Skeletal muscle cell (primary cell): ENCODE measurements at regions not wholly inside any gene's neighbourhood (a gene's known extent, or its start where the extent isn't known, plus 50 kb on each side); places are given as distances from the start of the nearest gene placed in this dataset.

Experiments used
- DNase-seq: peaks from one replicate; pipeline ENCODE4 v3.0.0-alpha.2; 2010; ENCODE audit warnings: low read depth
- H3K4me3 ChIP-seq: 2 replicates; pipeline ENCODE4 v1.5.1; 2011; ENCODE audit warnings: low read depth, mild to moderate bottlenecking, control low read depth, low read length, moderate library complexity

DNA sequence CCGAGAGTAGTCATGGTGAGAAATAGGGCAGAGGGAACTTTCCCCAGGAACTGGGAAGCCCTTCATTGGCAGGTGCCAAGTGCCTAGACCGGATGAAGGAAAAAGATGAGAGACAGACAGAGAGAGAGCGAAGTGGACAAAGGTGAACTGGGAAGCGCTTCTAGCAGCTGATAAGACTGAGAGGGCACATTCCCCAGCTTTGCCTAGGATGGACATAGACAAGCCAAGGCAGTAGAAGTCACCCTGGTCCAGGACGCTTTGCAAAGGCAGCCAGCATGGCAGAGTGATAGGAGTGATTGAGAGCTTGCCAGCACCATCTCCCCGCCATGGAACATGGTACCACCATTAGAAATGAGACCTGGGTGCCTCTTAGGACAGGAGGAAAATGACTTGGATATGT lies 372.8 kb upstream of the MGMT start:
- H3K4me3 ChIP-seq, result no peak overlapping the region
- no peak for DNase-seq

DNA sequence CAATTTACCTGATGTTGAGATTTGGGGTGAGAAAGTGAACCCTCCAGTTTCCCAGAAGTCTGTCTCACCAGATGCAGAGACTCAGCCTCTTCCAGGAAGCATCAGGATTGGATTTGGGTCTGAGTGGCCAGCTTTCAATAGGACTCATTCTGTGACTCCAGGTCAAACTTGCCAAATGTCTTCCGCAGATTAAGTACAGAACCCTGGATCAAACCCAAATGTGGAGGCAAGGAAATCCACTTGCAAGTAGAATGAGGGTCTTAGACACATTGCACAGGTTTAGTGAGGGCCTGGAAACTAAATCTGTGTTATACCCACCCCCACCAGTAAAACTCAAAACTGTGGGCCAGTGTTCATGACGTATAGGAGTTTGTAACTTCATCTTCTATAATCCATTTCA lies 372.2 kb upstream of the MGMT start:
- no peak for DNase-seq
- no peak overlapping the region for H3K4me3 ChIP-seq

DNA sequence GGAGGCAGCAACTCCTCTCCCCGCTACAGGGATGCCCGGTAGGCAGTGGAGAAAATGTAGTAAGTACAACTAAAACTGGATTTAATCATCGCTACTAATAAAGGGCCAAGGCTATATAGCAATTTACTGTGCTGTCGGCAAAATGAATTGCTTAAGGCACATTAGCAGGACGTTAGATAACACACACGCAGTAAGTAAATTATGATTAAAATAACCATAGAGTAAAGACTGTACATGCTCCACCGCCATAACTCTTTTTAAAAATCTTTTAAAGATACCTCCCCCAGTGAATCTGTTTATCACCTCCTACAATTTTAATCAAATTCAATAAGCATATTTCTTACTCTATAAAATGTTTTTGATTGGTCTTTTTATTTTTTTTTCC lies 371.4 kb upstream of the MGMT start:
- no peak overlapping the region for H3K4me3 ChIP-seq
- no peak for DNase-seq

DNA sequence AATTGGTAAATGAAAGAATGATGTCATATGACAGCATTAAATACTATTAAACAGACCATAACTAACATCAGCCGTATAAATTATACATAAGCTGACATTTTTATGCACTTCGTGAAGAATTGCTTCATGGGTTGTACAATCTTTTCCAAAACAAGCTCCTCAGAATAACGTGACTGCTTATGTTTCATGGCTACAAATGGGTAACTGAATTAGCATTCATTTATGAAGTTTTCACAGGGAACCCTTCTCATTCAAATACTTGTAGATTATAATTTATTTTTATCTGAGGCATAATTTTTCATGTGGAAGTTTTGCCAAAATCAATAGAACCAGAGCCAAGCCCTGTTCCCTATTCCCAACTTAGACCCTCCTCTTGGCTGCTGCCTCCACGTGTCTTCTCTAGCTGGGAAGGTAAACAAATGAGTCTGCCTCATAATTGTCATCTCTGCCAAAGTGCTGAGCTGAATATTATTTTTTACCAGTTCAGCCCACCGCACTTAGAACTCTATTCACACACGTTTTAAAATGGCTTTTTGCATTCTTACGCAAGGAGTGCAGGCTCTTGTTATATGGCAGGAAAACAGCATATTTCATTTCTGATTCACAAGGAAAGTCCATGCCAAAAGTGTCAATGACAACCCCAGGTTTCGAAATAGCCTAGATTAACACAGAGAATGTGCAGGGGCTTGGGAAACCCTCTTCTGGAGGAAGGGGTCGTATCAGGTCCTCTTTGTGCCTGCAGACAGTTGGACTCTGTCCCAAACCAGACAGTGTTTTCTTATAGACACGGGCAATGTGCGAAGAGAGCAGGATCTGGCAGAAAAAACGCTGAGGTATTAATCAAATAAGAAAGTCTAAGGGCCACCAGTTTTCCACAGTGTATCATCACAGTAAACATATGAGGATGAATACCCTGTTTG lies 370.7 kb upstream of the MGMT start:
- peak; percentile 97 for DNase-seq
- no peak overlapping the region for H3K4me3 ChIP-seq

DNA sequence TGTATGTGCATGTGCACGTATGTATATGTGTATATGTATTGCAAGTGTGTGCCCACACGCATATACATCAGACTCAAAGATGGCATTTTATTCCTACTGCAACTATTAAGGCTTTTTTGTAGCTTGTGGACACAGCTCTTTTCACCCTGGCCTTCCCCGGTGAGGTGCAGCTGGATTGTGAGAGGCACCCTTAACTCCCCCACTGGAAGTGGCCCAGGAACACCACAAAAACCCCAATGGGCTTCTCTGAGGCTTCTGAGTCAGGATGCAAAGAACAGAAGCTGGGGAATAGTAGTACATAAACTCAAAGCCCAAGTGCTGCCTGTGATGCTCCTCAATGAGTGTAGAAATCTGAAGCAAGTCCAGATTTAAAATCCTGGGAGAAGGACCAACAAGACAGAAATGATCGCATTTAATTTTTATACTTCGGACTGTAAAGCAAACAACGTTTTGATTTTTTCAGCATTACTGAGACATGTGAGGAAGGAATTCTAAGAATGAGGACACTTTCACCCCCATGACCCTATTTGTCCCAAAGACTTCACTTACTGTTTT lies 369.2 kb upstream of the MGMT start:
- no peak for DNase-seq
- no peak overlapping the region for H3K4me3 ChIP-seq

DNA sequence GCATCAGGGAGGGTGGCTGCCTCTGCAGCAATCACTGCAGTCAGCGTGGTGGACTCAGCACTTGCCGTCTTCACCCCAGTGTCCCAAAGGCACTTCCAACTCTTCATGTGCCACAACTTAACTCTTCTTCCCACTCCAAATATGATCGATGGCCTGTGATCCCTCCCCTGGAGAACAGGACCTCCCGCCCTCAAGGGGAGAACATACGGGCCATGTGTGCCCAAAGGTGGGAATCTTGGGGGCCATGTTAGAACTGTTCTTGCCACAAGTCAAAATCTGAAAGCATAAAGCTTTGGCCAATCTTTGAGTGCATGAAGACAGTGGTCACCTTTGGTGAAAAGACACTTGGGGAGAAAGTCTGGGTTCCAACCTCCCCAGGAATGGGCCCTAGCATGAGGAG lies 368.5 kb upstream of the MGMT start:
- DNase-seq, result no peak
- H3K4me3 ChIP-seq, result no peak overlapping the region

DNA sequence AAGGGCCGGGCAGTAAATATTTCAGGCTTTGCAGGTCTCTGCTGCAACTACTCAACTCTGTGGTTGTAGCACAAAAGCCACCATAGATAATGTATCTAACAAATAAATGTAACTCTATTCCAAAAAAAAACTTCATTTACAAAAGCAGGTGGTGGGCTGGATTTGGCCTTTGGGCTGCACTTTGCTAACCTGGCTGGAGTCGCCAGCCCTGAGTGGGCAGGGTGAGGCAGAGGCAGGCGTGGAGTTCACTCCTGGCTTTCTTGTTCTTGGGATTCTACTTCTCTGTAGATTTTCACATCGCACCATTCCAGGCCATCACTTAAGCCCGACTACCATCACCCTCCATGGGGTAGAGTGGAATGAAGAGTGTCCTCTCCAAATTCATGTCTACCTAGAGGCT lies 367.6 kb upstream of the MGMT start:
- DNase-seq, result no peak
- no peak overlapping the region for H3K4me3 ChIP-seq

DNA sequence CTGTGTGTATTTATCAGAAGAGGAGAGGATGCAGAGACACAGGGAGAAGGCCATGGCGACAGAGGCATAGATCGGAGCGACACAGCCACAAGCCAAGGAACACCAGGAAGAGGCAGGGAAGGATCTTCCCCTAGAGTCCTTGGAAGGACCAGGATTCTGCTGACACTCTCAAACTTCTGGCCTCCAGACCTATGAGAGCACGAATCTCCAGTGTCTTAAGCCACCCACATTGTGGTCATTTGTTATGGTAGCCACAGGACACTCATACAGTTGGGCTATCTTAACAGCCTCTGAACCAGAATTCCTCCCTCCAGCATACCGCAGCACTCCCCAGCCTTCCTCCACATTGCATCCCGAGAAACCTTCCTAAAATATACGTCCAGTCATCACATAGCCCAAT lies 367.0 kb upstream of the MGMT start:
- no peak for DNase-seq
- no peak overlapping the region for H3K4me3 ChIP-seq

DNA sequence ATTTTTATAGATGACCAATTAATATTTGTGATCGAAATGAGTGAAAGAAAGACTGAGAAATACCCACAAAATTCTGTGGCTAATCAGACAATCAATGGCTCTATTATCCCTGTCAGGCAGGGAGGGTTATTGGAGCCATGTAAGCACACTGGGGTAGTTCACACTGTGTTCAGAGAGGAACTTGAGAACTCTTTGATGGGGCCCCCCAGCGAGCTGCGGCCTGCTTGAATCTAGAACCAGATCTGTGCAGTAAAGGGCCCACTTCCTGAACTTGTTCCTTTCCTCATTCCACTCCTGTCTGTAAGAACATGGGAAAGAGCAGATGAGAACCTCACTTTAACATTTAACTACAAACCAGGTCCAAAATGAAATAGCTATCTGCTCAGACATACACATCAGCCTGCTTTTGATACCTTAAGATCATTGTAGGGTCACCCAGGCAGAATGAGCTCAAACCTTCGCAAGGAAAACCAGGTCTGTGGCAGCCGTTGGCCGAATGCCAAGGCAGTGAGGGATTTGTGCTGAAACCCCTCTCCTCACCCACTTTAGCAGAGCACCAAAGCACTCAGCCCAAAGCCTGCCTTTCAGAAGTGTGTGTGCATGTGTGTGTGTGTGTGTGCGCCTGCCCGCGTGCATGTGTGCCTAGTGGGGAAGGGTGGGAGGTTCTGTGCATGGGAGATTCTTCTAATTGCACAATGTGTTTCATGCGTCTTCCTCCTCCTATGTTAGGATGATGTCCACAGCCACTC lies 365.6 kb upstream of the MGMT start:
- no peak overlapping the region for H3K4me3 ChIP-seq
- no peak for DNase-seq

DNA sequence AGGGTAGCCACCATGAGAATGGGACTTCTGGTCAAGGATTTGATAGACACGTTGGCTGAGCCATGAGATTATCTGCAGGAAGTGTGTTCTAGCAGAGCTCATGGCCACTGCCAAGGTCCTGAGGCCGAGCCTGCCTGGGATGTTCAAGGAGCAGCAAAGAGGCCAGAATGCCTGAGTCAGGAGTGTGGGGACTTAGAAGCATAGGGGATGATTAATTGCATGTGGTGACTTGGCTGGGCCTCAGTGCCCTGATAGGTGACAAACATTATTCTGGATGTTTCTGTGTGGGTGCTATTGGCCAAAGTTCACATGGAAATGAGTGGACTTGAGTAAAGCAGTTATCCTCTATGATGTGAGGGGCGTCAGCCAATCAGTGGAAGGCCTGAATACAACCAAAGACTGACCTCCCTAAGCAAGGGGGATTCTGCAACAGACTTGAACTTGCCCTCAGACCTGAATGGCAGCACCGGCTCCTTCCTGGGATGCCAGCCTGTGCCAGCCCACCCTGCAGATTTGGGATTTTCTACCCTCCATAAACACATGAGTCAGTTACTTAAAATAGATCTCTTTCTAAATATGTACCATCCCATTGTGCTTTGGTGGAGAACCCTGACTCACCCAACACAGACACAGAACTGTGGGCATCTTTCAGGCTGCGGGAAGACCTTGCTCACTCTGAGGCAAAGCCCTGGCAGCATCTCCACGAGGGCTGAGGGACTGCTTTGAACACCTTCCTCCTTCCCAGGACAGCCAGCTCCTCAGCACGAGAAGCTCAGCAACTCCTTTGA lies 363.9 kb upstream of the MGMT start:
- DNase-seq, result no peak
- H3K4me3 ChIP-seq, result no peak overlapping the region

DNA sequence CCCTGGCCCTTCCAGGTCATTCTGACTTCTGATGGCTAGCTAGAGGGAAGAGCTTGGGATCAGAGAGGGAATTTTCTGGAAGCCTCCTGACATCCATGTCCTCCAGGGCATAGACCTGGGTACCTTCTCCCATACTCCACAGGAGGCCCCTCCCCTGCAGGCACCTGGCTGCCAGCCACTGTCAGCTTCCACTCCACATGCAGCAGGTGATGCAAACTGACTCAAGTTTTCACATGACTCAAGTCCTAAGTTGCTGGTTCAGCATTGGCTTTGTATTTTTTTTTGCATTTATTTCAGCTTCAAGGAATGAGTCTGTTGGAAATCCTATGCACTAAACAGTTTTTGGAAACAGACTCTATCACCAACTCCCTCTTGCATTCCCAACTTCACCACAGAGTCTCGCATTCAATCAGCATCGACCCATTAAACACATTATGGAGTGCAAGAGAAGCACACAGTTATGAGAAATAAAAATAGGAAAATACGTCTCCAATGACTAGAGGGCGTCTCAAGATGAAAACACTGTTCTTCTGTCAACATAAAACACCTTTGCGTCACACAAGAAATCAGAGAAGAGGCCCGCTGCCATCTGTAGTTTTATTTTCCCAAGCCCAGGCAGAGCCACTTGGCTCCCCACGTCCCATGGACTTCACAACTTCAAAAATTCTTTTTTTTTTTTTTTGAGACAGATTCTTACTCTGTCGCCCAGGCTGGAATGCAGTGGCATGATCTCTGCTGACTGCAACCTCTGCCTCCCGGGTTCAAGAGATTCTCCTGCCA lies 362.6 kb upstream of the MGMT start:
- H3K4me3 ChIP-seq, result no peak overlapping the region
- no peak for DNase-seq

DNA sequence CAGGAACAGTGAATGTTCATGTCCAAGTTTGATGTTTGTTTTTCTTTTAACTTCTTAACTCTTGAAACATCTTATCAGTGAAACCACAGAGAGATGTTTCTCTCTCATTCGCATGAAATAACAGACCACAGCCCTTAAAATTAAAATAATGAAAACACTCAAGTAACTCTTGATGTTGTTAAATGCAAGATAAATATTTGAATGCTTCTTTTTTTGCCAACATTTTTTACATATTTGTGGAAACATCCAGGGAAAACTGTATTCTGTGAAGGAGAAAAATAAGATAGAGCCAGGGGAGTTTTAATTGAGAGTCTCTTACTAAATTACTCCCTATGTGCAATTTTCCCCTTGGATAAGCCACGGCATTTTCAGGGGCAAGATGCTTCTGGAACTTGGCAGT lies 361.8 kb upstream of the MGMT start:
- no peak for DNase-seq
- H3K4me3 ChIP-seq, result no peak overlapping the region

DNA sequence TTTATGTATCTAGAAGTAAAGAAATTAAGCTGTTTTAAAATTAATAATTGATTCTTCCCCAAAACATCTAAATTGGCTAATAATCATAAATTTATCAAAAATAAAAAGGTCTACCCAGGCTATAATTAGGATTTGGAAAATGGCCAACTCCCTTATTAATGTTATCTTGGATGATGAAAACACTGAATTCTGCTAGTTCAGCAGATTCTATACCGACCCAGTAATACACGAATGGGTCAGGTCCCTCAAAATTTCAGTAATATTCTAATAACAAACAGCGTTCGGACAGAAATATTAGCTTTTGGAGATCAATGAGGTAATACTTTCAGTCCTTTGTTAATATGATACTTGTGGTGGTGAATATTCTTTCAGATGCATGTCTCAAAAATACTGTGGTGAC lies 360.7 kb upstream of the MGMT start:
- DNase-seq, result no peak
- no peak overlapping the region for H3K4me3 ChIP-seq

DNA sequence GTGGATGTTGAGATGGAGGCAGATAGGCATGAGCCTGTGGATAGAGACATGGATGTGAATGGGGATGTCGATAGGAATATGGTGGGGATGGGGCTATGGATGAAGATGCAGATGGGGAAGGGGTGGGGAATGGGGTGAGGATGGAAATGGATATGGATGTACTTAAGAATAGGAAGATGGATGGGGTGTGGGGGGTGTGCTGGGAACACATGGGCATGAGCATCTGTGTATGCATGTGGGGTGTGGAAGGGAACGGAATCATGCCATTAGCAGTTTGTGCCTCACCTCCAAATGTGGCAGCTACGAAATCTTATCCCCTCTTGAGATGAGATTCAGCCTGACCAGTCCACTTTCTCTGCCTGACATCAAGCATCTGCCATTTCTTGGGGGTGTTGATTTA lies 359.5 kb upstream of the MGMT start:
- DNase-seq, result no peak
- H3K4me3 ChIP-seq, result no peak overlapping the region

DNA sequence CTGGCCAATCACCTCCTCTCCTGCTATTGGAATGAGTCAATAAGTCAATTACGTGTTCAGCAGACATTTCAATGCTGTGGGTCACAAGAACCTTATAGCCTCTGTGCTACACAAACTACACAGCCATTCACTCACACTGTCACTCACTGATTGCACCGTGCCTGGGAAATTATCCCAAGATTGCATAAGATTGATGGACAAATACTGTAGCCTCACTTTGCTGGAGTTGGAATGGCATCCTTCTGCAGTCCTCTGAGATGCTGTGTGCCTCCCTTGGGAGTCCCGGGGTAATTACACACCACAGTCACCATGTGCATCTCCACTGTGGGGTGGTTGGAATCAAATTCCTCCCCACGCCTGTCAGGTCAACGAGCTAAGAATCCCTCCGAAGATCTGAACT lies 358.7 kb upstream of the MGMT start:
- no peak for DNase-seq
- no peak overlapping the region for H3K4me3 ChIP-seq

DNA sequence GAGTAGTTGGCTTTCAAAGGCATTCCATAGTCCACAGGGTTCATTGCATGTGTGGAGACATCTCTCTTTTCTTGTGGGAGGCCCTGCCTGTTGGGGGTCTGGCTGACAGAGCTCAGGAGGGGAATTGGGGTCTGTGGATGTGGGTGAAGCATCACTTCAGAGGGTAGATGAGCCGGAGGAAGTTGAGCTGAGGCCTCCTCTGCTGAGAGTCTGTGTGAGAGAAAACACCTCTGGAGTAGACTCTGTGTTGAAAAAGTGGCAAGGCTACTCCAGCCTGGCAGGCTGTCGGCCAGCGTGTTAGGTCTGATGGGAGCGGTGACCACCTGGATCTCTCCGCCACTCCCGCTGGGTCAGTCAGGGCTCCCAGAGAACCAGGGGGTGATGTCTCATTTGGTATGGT lies 358.0 kb upstream of the MGMT start:
- DNase-seq, result no peak

DNA sequence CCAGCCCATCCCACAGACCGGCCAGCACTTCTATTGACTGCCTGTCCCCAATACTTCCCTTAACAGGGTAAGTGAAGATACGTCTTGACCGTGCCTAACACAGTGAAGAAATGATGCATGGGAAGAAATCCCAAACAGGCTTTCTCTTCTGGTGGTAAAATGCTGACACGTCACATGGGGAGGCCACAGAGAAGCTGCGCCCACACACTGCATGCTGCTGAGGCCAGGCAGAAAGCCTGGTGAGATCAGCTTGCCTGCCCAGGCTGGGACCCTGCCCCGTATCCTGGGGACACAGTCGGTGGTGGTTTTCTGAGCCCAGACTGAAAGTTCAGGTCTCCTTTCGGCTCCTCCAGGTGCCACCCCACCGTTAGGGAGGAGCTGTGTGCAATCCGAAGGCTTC lies 356.3 kb upstream of the MGMT start:
- no peak overlapping the region for H3K4me3 ChIP-seq
- DNase-seq, result no peak

More for the DNA sequence above, 358.0 kb upstream of the MGMT start:
- H3K4me3 ChIP-seq, result no peak overlapping the region

DNA sequence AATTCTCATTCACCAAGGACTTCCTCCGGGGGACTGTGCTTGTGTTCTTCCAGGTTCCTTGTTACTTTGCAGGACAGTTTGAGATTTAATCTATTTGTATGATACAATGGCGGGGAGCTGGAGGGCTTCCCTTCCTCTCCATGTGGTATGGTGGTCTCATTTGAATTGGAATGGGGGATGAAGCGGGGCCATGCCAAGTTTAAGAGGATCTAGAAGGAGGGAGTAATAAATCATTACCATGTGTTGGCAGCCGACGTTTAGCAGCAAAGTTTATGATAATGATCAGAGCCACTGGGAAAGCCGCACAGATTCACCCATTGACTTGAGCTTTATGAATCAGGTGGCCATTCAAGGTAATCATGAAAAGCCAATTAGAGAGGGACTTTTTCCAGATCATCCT lies 355.1 kb upstream of the MGMT start:
- no peak overlapping the region for H3K4me3 ChIP-seq
- DNase-seq, result no peak

DNA sequence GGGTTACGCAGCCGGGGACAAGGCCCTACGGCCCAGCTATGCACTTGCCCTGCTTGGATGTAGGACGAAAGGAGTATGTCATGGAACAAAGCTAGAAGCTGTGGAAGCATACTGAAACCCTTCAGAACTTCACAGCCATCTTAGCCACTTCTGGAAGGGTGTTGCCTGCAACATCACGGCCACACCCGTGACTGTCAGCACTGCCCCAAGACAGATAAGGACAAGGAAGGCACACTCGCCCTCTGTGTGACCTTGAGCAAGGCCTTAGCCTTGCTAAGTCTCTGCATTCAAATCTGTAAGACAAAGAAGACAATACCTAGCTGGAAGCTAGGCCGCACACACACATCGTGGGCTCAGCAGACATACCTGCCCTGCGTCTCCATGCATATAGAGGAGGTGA lies 352.5 kb upstream of the MGMT start:
- DNase-seq, result no peak
- no peak overlapping the region for H3K4me3 ChIP-seq
